Prostate gland (tissue), 2 donors: ENCODE measurements at regions not wholly inside any gene's neighbourhood (a gene's known extent, or its start where the extent isn't known, plus 50 kb on each side); places are given as distances from the start of the nearest gene placed in this dataset.
A peak's percentile ranks its signal among the peaks of the same experiment; 100 is the strongest.

ENCODE experiments used
- DNase-seq: peaks from one replicate; pipeline ENCODE4 v3.0.0-alpha.2; 2019; ENCODE audit warnings: low spot score
- H3K27ac ChIP-seq, 2 donors: fragments of 200-600 bp; sonication (generic); 2 replicates each; pipeline ENCODE4 v1.5.1; 2017 to 2019
- H3K27me3 ChIP-seq: fragments of 200-600 bp; sonication (generic); replicated peaks from 2 replicates; pipeline ENCODE4 v1.5.1; 2019; ENCODE audit not compliant: insufficient read depth
- H3K36me3 ChIP-seq, 2 donors: fragments of 200-600 bp; sonication (generic); 1 replicate in 1 of 2; 2 replicates in 1 of 2; pipeline versions ENCODE4 v1.5.1 to v1.8.1; 2017 to 2019
- H3K4me1 ChIP-seq: fragments of 200-600 bp; sonication (generic); replicated peaks from 2 replicates; pipeline ENCODE4 v1.5.1; 2019
- H3K4me3 ChIP-seq, 2 donors: fragments of 200-600 bp; sonication (generic); 2 replicates each; pipeline ENCODE4 v1.5.1; 2017 to 2019
- H3K9me3 ChIP-seq: fragments of 200-600 bp; sonication (generic); 2 replicates; pipeline ENCODE4 v1.5.1; 2017
- CTCF ChIP-seq, 4 experiments: fragments of 200-600 bp in 2 of 4; fragments of 450-650 bp in 2 of 4; sonication (generic) in 2 of 4; IDR thresholded peaks; 1 replicate in 3 of 4; 2 replicates in 1 of 4; pipeline ENCODE4 v1.5.1; 2016 to 2019; ENCODE audit warnings: antibody characterized with exemption in 4 of 4, mild to moderate bottlenecking in 2 of 4, moderate library complexity in 2 of 4
- POLR2A ChIP-seq: fragments of 450-650 bp; IDR thresholded peaks from one replicate; pipeline ENCODE4 v1.6.1; 2016; ENCODE audit warnings: antibody characterized with exemption, mild to moderate bottlenecking
- POLR2AphosphoS5 ChIP-seq: sonication (generic); formaldehyde crosslinking; IDR thresholded peaks from one replicate; pipeline ENCODE4 v1.6.1; 2017; ENCODE audit warnings: antibody characterized with exemption
- WGBS: methylation state at CpG from one replicate; pipeline ENCODE4 v1.1.5; 2018; 5-methylcytosine and 5-hydroxymethylcytosine counted together
- intact Hi-C: fragments of 100-400 bp; cut with DNase I; formaldehyde crosslinking; loops from one replicate; pipeline ENCODE4 v1.14.2; 2022

DNA sequence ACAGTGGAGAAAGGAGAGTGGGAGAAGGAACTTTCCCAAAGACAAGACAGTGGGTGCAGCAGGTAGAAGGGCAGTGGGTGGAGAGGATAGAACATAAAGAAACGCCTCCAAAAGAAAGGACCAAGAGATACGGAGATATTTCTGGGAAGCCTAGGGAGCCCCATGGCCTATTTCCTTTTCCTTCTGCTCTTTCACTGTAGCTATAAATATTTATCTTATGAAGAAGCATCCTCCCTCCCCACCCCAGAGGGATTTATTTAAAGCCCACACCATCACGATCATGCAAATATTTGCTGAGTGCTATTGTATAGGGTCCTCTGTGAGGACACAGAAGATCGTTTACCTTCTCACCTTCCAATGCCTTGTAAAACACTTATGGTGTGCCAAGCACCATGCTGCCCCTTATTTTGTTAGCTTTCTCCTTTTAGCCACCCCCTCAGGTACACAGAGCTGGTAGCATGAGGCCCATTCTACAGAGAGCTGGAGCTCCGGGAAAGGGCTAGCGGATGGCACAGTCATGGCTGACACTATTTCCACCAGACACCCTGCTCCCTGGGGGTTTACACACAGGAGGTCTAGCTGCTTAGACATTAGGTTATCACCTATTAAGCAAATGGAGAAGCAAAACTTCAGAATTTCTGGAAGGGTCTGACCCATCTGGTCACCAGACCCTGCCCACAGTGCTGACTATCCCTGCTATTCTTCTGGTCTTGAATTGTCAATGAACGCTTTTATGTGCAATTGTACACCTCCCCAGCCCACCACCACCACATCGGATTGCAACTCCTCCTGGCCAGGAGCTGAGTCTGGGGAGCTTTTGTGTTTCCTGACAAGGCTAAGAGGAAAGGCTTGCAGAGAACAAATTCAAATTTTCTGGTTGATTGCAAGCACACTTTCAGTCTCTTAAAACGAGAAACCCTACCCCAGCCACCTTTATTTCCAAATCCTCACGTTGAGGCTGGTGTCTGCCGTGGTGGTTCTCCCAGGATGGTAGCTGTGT is 91.8 kb upstream of the KLF7 start:
- WGBS, result 49% methylated on average over 11 of the region's 11 CpGs
- no peak for TF ChIP-seq CTCF (IDR thresholded peaks at IDR 0.05)
- no peak for TF ChIP-seq POLR2A
- no peak for TF ChIP-seq POLR2AphosphoS5
- peak overlapping the region; percentile 54 to 65 for H3K27ac ChIP-seq
- no peak overlapping the region for H3K4me3 ChIP-seq
- no peaks in the 10 kb centered on the region for H3K27me3 ChIP-seq
- DNase-seq, result no peak
- H3K9me3 ChIP-seq, result no peaks in the 10 kb centered on the region
- intact Hi-C loops, result loop anchor here (2.0 kb wide), 1 partner anchor 91 kb away; no protein-coding TSS in a partner anchor
- peaks cover 15% of the 10 kb centered on the region for H3K4me1 ChIP-seq
- no peaks in the 10 kb centered on the region for H3K36me3 ChIP-seq

GRCh38 chr2:207258263-207258991 is 92.7 kb upstream of the KLF7 start:
- Histone ChIP-seq H3K27me3 (no peaks in the 10 kb centered on the region), H3K4me1 (peaks cover 15% of the 10 kb centered on the region), H3K4me3 (no peak overlapping the region), H3K36me3 (no peaks in the 10 kb centered on the region), H3K27ac (peak overlapping the region; percentile 54 to 65), H3K9me3 (no peaks in the 10 kb centered on the region)
- peak; percentile 84 for DNase-seq
- no peak for TF ChIP-seq POLR2A
- peak; percentile 92 for TF ChIP-seq POLR2AphosphoS5
- TF ChIP-seq CTCF (IDR thresholded peaks at IDR 0.05), result peak in 1 of 4 experiments; percentile 19
- WGBS, result 39% methylated on average over 6 of the region's 6 CpGs
- intact Hi-C loops, result loop anchor here (2.0 kb wide), 1 partner anchor 92 kb away; no protein-coding TSS in a partner anchor

GRCh38 chr2:207260021-207260420 is 94.3 kb upstream of the KLF7 start:
- H3K27me3 ChIP-seq, result no peaks in the 10 kb centered on the region
- TF ChIP-seq POLR2AphosphoS5 (no peak), CTCF (IDR thresholded peaks at IDR 0.05) (no peak), POLR2A (no peak)
- intact Hi-C loops, result no loop called here
- peaks cover 15% of the 10 kb centered on the region for H3K4me1 ChIP-seq
- 75% methylated on average over 2 of the region's 2 CpGs for WGBS
- DNase-seq, result no peak
- no peaks in the 10 kb centered on the region for H3K9me3 ChIP-seq
- H3K27ac ChIP-seq, result peak overlapping the region; percentile 54 to 65
- no peaks in the 10 kb centered on the region for H3K36me3 ChIP-seq
- no peak overlapping the region for H3K4me3 ChIP-seq

GRCh38 chr2:207260947-207261346 is 95.2 kb upstream of the KLF7 start:
- no peak for DNase-seq
- Histone ChIP-seq H3K9me3 (no peaks in the 10 kb centered on the region), H3K4me1 (peaks cover 15% of the 10 kb centered on the region), H3K4me3 (no peak overlapping the region), H3K27me3 (no peaks in the 10 kb centered on the region), H3K36me3 (no peaks in the 10 kb centered on the region), H3K27ac (no peak overlapping the region)
- 80% methylated on average over 4 of the region's 4 CpGs for WGBS
- TF ChIP-seq CTCF (IDR thresholded peaks at IDR 0.05) (no peak), POLR2A (no peak), POLR2AphosphoS5 (no peak)
- intact Hi-C loops, result no loop called here
